ENCODE measurements at regions not wholly inside any gene's neighbourhood (a gene's known extent, or its start where the extent isn't known, plus 50 kb on each side); places are given as distances from the start of the nearest gene placed in this dataset.

DNA sequence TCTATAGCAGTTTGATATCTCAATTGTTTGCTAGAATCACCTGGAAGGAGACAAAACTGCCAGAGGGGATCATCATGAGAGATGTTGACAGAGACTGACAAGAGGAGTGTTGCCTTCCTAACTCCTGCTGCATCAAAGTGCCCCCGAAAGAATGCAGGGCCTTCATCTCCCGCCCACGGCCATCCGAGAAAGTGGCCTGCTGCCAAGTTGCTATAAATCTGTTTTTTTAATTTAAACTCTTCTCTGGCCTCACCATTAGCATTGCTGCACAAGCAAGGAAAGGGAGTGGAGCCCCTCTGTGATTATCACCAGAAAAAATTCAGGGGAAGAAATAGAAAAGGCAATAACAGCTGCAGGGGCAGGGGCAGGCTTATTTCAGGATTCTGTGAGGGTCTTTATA is 238.1 kb upstream of the EPHA4 start:
- TF ChIP-seq, protein P1, sequence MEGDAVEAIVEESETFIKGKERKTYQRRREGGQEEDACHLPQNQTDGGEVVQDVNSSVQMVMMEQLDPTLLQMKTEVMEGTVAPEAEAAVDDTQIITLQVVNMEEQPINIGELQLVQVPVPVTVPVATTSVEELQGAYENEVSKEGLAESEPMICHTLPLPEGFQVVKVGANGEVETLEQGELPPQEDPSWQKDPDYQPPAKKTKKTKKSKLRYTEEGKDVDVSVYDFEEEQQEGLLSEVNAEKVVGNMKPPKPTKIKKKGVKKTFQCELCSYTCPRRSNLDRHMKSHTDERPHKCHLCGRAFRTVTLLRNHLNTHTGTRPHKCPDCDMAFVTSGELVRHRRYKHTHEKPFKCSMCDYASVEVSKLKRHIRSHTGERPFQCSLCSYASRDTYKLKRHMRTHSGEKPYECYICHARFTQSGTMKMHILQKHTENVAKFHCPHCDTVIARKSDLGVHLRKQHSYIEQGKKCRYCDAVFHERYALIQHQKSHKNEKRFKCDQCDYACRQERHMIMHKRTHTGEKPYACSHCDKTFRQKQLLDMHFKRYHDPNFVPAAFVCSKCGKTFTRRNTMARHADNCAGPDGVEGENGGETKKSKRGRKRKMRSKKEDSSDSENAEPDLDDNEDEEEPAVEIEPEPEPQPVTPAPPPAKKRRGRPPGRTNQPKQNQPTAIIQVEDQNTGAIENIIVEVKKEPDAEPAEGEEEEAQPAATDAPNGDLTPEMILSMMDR (IDR thresholded peaks at IDR 0.05; ENCODE audit: poor library complexity): no peak
- TF ChIP-seq EZH2 (IDR thresholded peaks at IDR 0.05; ENCODE audit: borderline replicate concordance): no peak
- TF ChIP-seq EZH2phosphoT487 (IDR thresholded peaks at IDR 0.05; ENCODE audit: low read depth, severe bottlenecking, unreplicated experiment): no peak
